Mesenchymal stem cell (in vitro differentiated cells and primary cell): ENCODE measurements at regions not wholly inside any gene's neighbourhood (a gene's known extent, or its start where the extent isn't known, plus 50 kb on each side); places are given as distances from the start of the nearest gene placed in this dataset.
"Not testable (repeated sequence)": the region's sequence is repeated elsewhere in the genome, so short reads cannot be mapped to it uniquely, and the experiment has no call there.

ENCODE experiments used
- DNase-seq: peaks from one replicate; pipeline ENCODE4 v3.0.0-alpha.2; 2013
- H2AFZ ChIP-seq: one replicate; pipeline ENCODE4 v1.6.1; 2013; ENCODE audit warnings: low read depth, mild to moderate bottlenecking, control low read depth, inconsistent platforms, low read length, moderate library complexity
- H2AK5ac ChIP-seq: 2 replicates; pipeline ENCODE4 v1.6.1; 2013; ENCODE audit warnings: low read length, moderate library complexity, mild to moderate bottlenecking, inconsistent platforms; ENCODE audit not compliant: severe bottlenecking
- H2BK120ac ChIP-seq: one replicate; pipeline ENCODE4 v1.6.1; 2013; ENCODE audit warnings: low read depth, mild to moderate bottlenecking, inconsistent platforms, low read length, moderate library complexity
- H2BK12ac ChIP-seq, 2 experiments: one replicate each; pipeline ENCODE4 v1.6.1; 2013; ENCODE audit warnings: inconsistent platforms in 2 of 2, low read length in 2 of 2, mild to moderate bottlenecking in 2 of 2, moderate library complexity in 2 of 2, control low read depth in 1 of 2
- H2BK15ac ChIP-seq: one replicate; pipeline ENCODE4 v1.6.1; 2013; ENCODE audit warnings: mild to moderate bottlenecking, low read depth, inconsistent platforms; ENCODE audit not compliant: poor library complexity, severe bottlenecking
- H2BK5ac ChIP-seq: 2 replicates; pipeline ENCODE4 v1.6.1; 2013; ENCODE audit warnings: low read depth, mild to moderate bottlenecking, low read length, control low read depth, inconsistent platforms; ENCODE audit not compliant: poor library complexity, severe bottlenecking
- H3K14ac ChIP-seq, 2 experiments: one replicate each; pipeline ENCODE4 v1.6.1; 2013; ENCODE audit warnings: inconsistent platforms in 2 of 2, low read length in 2 of 2, control low read depth in 1 of 2, mild to moderate bottlenecking in 1 of 2, moderate library complexity in 1 of 2
- H3K18ac ChIP-seq, 2 experiments: one replicate each; pipeline ENCODE4 v1.6.1; 2013; ENCODE audit warnings: inconsistent platforms in 2 of 2, low read length in 2 of 2, control low read depth in 1 of 2, low read depth in 1 of 2, mild to moderate bottlenecking in 1 of 2
- H3K23ac ChIP-seq, 2 experiments: one replicate each; pipeline ENCODE4 v1.6.1; 2013; ENCODE audit warnings: inconsistent platforms in 2 of 2, low read length in 2 of 2, mild to moderate bottlenecking in 2 of 2, moderate library complexity in 2 of 2, control low read depth in 1 of 2
- H3K27ac ChIP-seq: 2 replicates; pipeline ENCODE4 v1.5.1; 2013; ENCODE audit warnings: mild to moderate bottlenecking, moderate library complexity, low read length, control low read depth, inconsistent platforms; ENCODE audit not compliant: poor library complexity, severe bottlenecking
- H3K27me3 ChIP-seq, 2 experiments: 2 replicates each; pipeline versions ENCODE4 v1.6.1 to v1.7.0; 2013; ENCODE audit warnings: low read length in 2 of 2, mild to moderate bottlenecking in 2 of 2, moderate library complexity in 2 of 2, control low read depth in 1 of 2, inconsistent platforms in 1 of 2; ENCODE audit not compliant: control insufficient read depth in 1 of 2, insufficient read depth in 1 of 2
- H3K36me3 ChIP-seq, 2 experiments: 2 replicates each; pipeline versions ENCODE4 v1.6.1 to v1.7.0; 2013; ENCODE audit warnings: low read length in 2 of 2, control low read depth in 1 of 2, inconsistent platforms in 1 of 2, low read depth in 1 of 2, mild to moderate bottlenecking in 1 of 2; ENCODE audit not compliant: insufficient read depth in 2 of 2, control insufficient read depth in 1 of 2
- H3K4ac ChIP-seq, 2 experiments: one replicate each; pipeline ENCODE4 v1.6.1; 2013; ENCODE audit warnings: inconsistent platforms in 2 of 2, low read length in 2 of 2, mild to moderate bottlenecking in 2 of 2, moderate library complexity in 2 of 2, control low read depth in 1 of 2, low read depth in 1 of 2
- H3K4me1 ChIP-seq: 2 replicates; pipeline ENCODE4 v1.6.1; 2013; ENCODE audit warnings: low read depth, low read length, control low read depth; ENCODE audit not compliant: control insufficient read depth, insufficient read depth
- H3K4me2 ChIP-seq: 2 replicates; pipeline ENCODE4 v1.6.1; 2013; ENCODE audit warnings: low read length, mild to moderate bottlenecking, inconsistent platforms; ENCODE audit not compliant: poor library complexity, severe bottlenecking
- H3K4me3 ChIP-seq, 2 experiments: 2 replicates each; pipeline versions ENCODE4 v1.5.1 to v1.7.0; 2013; ENCODE audit warnings: low read length in 2 of 2, mild to moderate bottlenecking in 2 of 2, control low read depth in 1 of 2, low read depth in 1 of 2; ENCODE audit not compliant: insufficient read depth in 1 of 2
- H3K79me1 ChIP-seq: replicated peaks from 2 replicates; pipeline ENCODE4 v1.6.1; 2013; ENCODE audit warnings: mild to moderate bottlenecking, control low read depth, low read length, inconsistent platforms; ENCODE audit not compliant: poor library complexity, severe bottlenecking
- H3K9ac ChIP-seq: 2 replicates; pipeline ENCODE4 v1.7.0; 2013; ENCODE audit warnings: mild to moderate bottlenecking, low read length, moderate library complexity
- H3K9me3 ChIP-seq: 2 replicates; pipeline ENCODE4 v1.7.0; 2013; ENCODE audit warnings: mild to moderate bottlenecking, low read length; ENCODE audit not compliant: control insufficient read depth
- H4K8ac ChIP-seq: one replicate; pipeline ENCODE4 v1.6.1; 2013; ENCODE audit warnings: inconsistent platforms, mild to moderate bottlenecking, low read length, moderate library complexity
- H4K91ac ChIP-seq: one replicate; pipeline ENCODE4 v1.6.1; 2013; ENCODE audit warnings: mild to moderate bottlenecking, low read length, inconsistent platforms
- WGBS: methylation state at CpG from one replicate; pipeline ENCODE4 v1.1.7; 2013; ENCODE audit warnings: mixed read lengths; 5-methylcytosine and 5-hydroxymethylcytosine counted together

GRCh38 chr2:242013771-242014170 is 144.2 kb downstream of the RTP5 start:
- Histone ChIP-seq H4K91ac (no peak overlapping the region), H3K27ac (no peak overlapping the region), H2BK120ac (no peak overlapping the region), H3K79me1 (no peaks in the 10 kb centered on the region), H3K18ac (no peak overlapping the region), H3K4me3 (no peak overlapping the region), H3K9ac (no peak overlapping the region), H2BK15ac (no peak overlapping the region), H3K27me3 (peaks cover 14 to 15% of the 10 kb centered on the region in 2 experiments), H2AFZ (no peak overlapping the region), H3K23ac (no peak overlapping the region), H3K14ac (no peak overlapping the region), H3K4me1 (no peaks in the 10 kb centered on the region), H3K36me3 (no peaks in the 10 kb centered on the region), H3K4me2 (no peak overlapping the region), H3K4ac (no peak overlapping the region), H2BK5ac (no peak overlapping the region), H2AK5ac (no peak overlapping the region), H3K9me3 (no peaks in the 10 kb centered on the region), H2BK12ac (no peak overlapping the region), H4K8ac (no peak overlapping the region)
- DNase-seq = no peak
- 90% methylated on average over 9 of the region's 9 CpGs for WGBS

- H2AFZ ChIP-seq = no peak overlapping the region
- 71% methylated on average over 10 of the region's 10 CpGs for WGBS
Measured at GRCh38 chr2:242015108-242016065, 145.9 kb downstream of the RTP5 start.

GRCh38 chr2:242017086-242017485 is 147.6 kb downstream of the RTP5 start:
- Histone ChIP-seq H2BK15ac (no peak overlapping the region), H3K23ac (no peak overlapping the region), H3K27me3 (peaks cover 33% of the 10 kb centered on the region in 2 experiments), H2BK120ac (no peak overlapping the region), H3K9ac (no peak overlapping the region), H2BK12ac (no peak overlapping the region), H3K18ac (no peak overlapping the region), H3K36me3 (no peaks in the 10 kb centered on the region), H4K8ac (no peak overlapping the region), H2AFZ (no peak overlapping the region), H3K4me2 (no peak overlapping the region), H3K79me1 (no peaks in the 10 kb centered on the region), H2BK5ac (no peak overlapping the region), H4K91ac (no peak overlapping the region), H3K9me3 (no peaks in the 10 kb centered on the region), H3K14ac (no peak overlapping the region), H3K4ac (no peak overlapping the region), H3K27ac (no peak overlapping the region), H3K4me1 (no peaks in the 10 kb centered on the region), H3K4me3 (no peak overlapping the region), H2AK5ac (no peak overlapping the region)
- no peak for DNase-seq
- 84% methylated on average over 10 of the region's 10 CpGs for WGBS

More at GRCh38 chr2:242015108-242016065, 145.9 kb downstream of the RTP5 start:
- Histone ChIP-seq H3K4me2 (no peak overlapping the region), H4K91ac (no peak overlapping the region), H3K9me3 (no peaks in the 10 kb centered on the region), H3K18ac (no peak overlapping the region), H3K27me3 (peaks cover 22 to 25% of the 10 kb centered on the region in 2 experiments), H3K4me1 (no peaks in the 10 kb centered on the region), H2BK15ac (no peak overlapping the region), H2BK5ac (no peak overlapping the region), H3K23ac (no peak overlapping the region), H3K27ac (no peak overlapping the region), H2BK120ac (no peak overlapping the region), H2BK12ac (no peak overlapping the region), H3K79me1 (no peaks in the 10 kb centered on the region), H3K36me3 (no peaks in the 10 kb centered on the region), H2AK5ac (no peak overlapping the region), H3K14ac (no peak overlapping the region), H3K9ac (no peak overlapping the region), H3K4me3 (no peak overlapping the region), H4K8ac (no peak overlapping the region), H3K4ac (no peak overlapping the region)
- DNase-seq = no peak

- H2BK15ac ChIP-seq, H3K79me1 ChIP-seq, H3K27ac ChIP-seq, H3K4me3 ChIP-seq, H3K9me3 ChIP-seq, H3K4ac ChIP-seq, H3K9ac ChIP-seq, H3K4me1 ChIP-seq, H2AFZ ChIP-seq, H3K18ac ChIP-seq, H2BK12ac ChIP-seq, H4K8ac ChIP-seq, DNase-seq, H4K91ac ChIP-seq, H3K14ac ChIP-seq, H2BK5ac ChIP-seq, H2BK120ac ChIP-seq, H3K4me2 ChIP-seq, H3K36me3 ChIP-seq, H2AK5ac ChIP-seq, H3K23ac ChIP-seq: not testable (repeated sequence)
- 83% methylated on average over 10 of the region's 10 CpGs for WGBS
- peaks cover 39 to 46% of the 10 kb centered on the region in 2 experiments for H3K27me3 ChIP-seq
Measured at GRCh38 chr2:242018416-242018815, 148.9 kb downstream of the RTP5 start.
